Liver (tissue), 2 donors: ENCODE measurements at regions not wholly inside any gene's neighbourhood (a gene's known extent, or its start where the extent isn't known, plus 50 kb on each side); places are given as distances from the start of the nearest gene placed in this dataset.

Source experiments
- JUND ChIP-seq, 2 donors: IDR thresholded peaks; 2 replicates each; pipeline ENCODE4 v1.6.1; 2016; ENCODE audit warnings: antibody characterized with exemption in 2 of 2
- YY1 ChIP-seq: IDR thresholded peaks from 2 replicates; pipeline ENCODE4 v1.6.1; 2016; ENCODE audit warnings: antibody characterized with exemption, mild to moderate bottlenecking
- TF ChIP-seq, protein P1 (sequence below): IDR thresholded peaks from 2 replicates; pipeline ENCODE4 v1.6.1; 2016; ENCODE audit warnings: antibody characterized with exemption, mild to moderate bottlenecking
- donor health status: healthy.

DNA sequence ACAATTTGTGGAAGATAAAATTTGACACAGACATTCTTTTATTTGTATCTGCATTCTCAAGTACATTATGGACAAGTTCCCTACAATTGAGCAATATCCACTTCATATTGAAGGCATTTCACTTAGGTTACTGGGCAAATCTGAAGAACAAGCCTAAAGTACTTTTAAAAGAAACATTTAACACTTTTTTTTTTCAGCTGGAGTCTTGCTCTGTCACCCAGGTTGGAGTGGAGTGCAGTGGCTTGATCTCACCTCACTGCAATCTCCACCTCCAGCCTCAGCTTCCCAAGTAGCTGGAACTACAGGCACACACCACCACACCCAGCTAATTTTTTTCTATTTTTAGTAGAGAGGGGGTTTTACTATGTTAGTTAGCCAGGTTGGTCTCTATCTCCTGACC is 70.2 kb downstream of the OR4C45 start:
- TF ChIP-seq YY1: no peak
- TF ChIP-seq, protein P1, sequence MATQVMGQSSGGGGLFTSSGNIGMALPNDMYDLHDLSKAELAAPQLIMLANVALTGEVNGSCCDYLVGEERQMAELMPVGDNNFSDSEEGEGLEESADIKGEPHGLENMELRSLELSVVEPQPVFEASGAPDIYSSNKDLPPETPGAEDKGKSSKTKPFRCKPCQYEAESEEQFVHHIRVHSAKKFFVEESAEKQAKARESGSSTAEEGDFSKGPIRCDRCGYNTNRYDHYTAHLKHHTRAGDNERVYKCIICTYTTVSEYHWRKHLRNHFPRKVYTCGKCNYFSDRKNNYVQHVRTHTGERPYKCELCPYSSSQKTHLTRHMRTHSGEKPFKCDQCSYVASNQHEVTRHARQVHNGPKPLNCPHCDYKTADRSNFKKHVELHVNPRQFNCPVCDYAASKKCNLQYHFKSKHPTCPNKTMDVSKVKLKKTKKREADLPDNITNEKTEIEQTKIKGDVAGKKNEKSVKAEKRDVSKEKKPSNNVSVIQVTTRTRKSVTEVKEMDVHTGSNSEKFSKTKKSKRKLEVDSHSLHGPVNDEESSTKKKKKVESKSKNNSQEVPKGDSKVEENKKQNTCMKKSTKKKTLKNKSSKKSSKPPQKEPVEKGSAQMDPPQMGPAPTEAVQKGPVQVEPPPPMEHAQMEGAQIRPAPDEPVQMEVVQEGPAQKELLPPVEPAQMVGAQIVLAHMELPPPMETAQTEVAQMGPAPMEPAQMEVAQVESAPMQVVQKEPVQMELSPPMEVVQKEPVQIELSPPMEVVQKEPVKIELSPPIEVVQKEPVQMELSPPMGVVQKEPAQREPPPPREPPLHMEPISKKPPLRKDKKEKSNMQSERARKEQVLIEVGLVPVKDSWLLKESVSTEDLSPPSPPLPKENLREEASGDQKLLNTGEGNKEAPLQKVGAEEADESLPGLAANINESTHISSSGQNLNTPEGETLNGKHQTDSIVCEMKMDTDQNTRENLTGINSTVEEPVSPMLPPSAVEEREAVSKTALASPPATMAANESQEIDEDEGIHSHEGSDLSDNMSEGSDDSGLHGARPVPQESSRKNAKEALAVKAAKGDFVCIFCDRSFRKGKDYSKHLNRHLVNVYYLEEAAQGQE: no peak
- TF ChIP-seq JUND (IDR thresholded peaks at IDR 0.05): no peak
